Suprapubic skin (tissue), 4 donors: ENCODE measurements at regions not wholly inside any gene's neighbourhood (a gene's known extent, or its start where the extent isn't known, plus 50 kb on each side); places are given as distances from the start of the nearest gene placed in this dataset.
"Not testable (repeated sequence)": the region's sequence is repeated elsewhere in the genome, so short reads cannot be mapped to it uniquely, and the experiment has no call there.

Source experiments
- DNase-seq, 2 donors: peaks; one replicate each; pipeline ENCODE4 v3.0.0-alpha.2; 2019; ENCODE audit warnings: low spot score in 2 of 2
- H3K27ac ChIP-seq: fragments of 200-600 bp; sonication (generic); one replicate; pipeline ENCODE4 v1.5.1; 2019
- H3K27me3 ChIP-seq: fragments of 200-600 bp; sonication (generic); one replicate; pipeline ENCODE4 v1.5.1; 2019
- H3K36me3 ChIP-seq: fragments of 200-600 bp; sonication (generic); one replicate; pipeline ENCODE4 v1.5.1; 2019
- H3K4me1 ChIP-seq: fragments of 200-600 bp; sonication (generic); one replicate; pipeline ENCODE4 v1.5.1; 2019
- H3K4me3 ChIP-seq: fragments of 200-600 bp; sonication (generic); one replicate; pipeline ENCODE4 v1.5.1; 2019; ENCODE audit warnings: mild to moderate bottlenecking
- H3K9me3 ChIP-seq: fragments of 200-600 bp; sonication (generic); one replicate; pipeline ENCODE4 v1.5.1; 2019
- EP300 ChIP-seq: sonication (generic); formaldehyde crosslinking; IDR thresholded peaks from one replicate; pipeline ENCODE4 v1.6.1; 2017; ENCODE audit warnings: antibody characterized with exemption
- POLR2A ChIP-seq, 2 donors: fragments of 450-650 bp; IDR thresholded peaks; one replicate each; pipeline ENCODE4 v1.6.1; 2017; ENCODE audit warnings: antibody characterized with exemption in 2 of 2, mild to moderate bottlenecking in 2 of 2, moderate library complexity in 2 of 2
- POLR2AphosphoS5 ChIP-seq, 3 donors: sonication (generic); formaldehyde crosslinking; IDR thresholded peaks; one replicate each; pipeline ENCODE4 v1.6.1; 2017; ENCODE audit warnings: antibody characterized with exemption in 3 of 3
- WGBS: methylation state at CpG from one replicate; pipeline ENCODE4 v1.1.5; 2018; 5-methylcytosine and 5-hydroxymethylcytosine counted together
- TF ChIP-seq, protein P1 (sequence below), 2 donors: fragments of 200-600 bp in 1 of 2; fragments of 450-650 bp in 1 of 2; sonication (generic) in 1 of 2; IDR thresholded peaks; one replicate each; pipeline ENCODE4 v1.5.1; 2016 to 2019; ENCODE audit warnings: antibody characterized with exemption in 2 of 2, mild to moderate bottlenecking in 1 of 2, moderate library complexity in 1 of 2

DNA sequence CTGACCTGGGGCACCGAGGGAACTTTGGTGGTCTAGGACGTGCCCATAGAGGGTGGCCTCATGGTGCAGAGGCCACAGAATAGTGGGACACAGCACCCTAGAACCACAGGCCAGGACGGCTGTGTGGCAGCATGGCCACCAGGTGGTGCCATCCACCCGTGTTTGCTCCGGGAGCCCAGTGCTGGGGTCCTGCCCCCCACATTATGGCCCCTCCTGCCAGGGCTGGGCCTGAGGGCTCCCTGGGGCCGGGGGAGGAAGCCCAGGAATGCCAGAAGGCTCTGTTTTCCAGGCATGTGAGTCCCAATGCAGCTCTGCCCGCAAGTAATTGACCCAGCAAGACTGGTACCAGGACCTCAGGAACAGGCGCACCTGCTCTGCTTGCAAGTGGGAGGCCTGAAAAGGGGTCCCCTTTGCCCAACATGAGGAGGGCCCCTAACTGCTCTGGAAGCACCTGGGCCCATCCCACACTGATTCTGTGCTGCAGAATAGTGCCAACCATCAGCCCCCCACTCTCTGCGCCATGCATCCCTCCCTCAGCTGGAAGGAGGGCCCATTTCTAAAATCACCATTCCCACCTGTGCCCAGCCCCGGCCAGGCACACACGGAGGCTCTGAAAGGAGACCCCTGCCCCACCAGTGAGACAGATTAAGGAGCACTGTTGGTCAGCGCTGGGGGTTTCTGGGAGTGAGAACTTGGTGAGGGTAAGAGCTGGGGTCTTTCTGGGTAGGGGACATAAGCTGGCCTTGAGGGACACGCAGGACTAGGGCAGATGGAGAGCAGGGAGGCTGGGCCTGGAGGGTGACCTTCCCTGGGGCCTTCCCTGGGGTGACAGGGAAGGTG lies 174.4 kb downstream of the TBC1D2B start:
- not testable (repeated sequence) for H3K27me3 ChIP-seq, H3K4me1 ChIP-seq, H3K4me3 ChIP-seq, H3K9me3 ChIP-seq, H3K27ac ChIP-seq, H3K36me3 ChIP-seq
- TF ChIP-seq, protein P1, sequence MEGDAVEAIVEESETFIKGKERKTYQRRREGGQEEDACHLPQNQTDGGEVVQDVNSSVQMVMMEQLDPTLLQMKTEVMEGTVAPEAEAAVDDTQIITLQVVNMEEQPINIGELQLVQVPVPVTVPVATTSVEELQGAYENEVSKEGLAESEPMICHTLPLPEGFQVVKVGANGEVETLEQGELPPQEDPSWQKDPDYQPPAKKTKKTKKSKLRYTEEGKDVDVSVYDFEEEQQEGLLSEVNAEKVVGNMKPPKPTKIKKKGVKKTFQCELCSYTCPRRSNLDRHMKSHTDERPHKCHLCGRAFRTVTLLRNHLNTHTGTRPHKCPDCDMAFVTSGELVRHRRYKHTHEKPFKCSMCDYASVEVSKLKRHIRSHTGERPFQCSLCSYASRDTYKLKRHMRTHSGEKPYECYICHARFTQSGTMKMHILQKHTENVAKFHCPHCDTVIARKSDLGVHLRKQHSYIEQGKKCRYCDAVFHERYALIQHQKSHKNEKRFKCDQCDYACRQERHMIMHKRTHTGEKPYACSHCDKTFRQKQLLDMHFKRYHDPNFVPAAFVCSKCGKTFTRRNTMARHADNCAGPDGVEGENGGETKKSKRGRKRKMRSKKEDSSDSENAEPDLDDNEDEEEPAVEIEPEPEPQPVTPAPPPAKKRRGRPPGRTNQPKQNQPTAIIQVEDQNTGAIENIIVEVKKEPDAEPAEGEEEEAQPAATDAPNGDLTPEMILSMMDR (IDR thresholded peaks at IDR 0.05) = peak in 1 of 2 donors; percentile 67
- peak; percentile 46 to 72 for DNase-seq
- WGBS = 71% methylated on average over 6 of the region's 13 CpGs

DNA sequence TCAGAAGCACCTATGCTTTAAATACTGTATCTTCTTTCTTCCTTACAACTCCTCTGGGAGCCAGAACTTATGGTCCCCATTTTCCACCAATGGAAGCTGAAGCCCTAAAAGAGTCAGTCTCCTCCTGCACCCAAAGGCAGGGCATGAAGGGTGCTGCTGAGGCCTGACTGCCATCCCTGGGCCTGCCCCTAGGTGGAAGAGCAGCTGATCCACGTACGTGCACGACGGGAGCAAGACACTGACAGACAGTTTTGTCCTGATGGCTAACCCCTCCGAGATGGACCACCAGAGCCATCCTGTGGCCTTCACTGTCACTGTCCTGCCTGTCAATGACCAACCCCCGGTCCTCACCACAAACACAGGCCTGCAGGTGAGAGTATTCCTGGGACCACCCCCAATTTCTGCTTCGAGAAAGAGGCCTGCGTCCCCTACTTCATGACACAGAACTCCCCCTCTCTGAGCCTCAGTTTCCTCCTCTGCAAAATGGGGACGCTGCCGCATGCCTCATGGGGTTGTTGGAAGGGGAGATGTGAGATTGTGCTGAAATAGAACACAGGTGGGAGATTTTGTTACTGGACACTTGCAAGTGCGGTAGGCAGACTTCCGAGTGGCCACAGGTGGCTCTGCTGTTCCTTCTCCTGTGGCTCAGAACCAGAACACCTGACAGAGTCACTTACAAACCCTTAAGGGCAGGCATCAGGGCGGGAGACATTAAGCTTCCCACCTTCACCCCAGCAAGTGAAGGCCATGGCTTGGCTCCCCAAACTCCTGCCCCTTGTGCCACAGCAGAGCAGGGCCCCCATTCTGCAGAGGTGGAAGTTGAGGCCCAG lies 175.4 kb downstream of the TBC1D2B start:
- peak in 1 of 2 donors; percentile 40 for DNase-seq
- H3K4me1 ChIP-seq = no peaks in the 10 kb centered on the region
- no peaks in the 10 kb centered on the region for H3K36me3 ChIP-seq
- TF ChIP-seq POLR2AphosphoS5 (IDR thresholded peaks at IDR 0.05) = no peak
- TF ChIP-seq EP300 = no peak
- TF ChIP-seq POLR2A (IDR thresholded peaks at IDR 0.05) = no peak
- TF ChIP-seq, protein P1 (IDR thresholded peaks at IDR 0.05) = peak in 1 of 2 donors; percentile 7
- 86% methylated on average over 13 of the region's 13 CpGs for WGBS
- H3K4me3 ChIP-seq = no peak overlapping the region
- H3K27ac ChIP-seq = no peak overlapping the region
- H3K9me3 ChIP-seq = no peaks in the 10 kb centered on the region
- H3K27me3 ChIP-seq = no peaks in the 10 kb centered on the region

- Histone ChIP-seq H3K36me3 (no peaks in the 10 kb centered on the region), H3K4me1 (no peaks in the 10 kb centered on the region), H3K4me3 (no peak overlapping the region), H3K27me3 (no peaks in the 10 kb centered on the region), H3K27ac (no peak overlapping the region), H3K9me3 (no peaks in the 10 kb centered on the region)
- DNase-seq = peak in 1 of 2 donors; percentile 45
- TF ChIP-seq POLR2AphosphoS5 (IDR thresholded peaks at IDR 0.05) (no peak), EP300 (no peak), POLR2A (IDR thresholded peaks at IDR 0.05) (no peak)
- TF ChIP-seq, protein P1 (IDR thresholded peaks at IDR 0.05) = no peak
- 90% methylated on average over 6 of the region's 18 CpGs for WGBS
Observed at GRCh38 chr15:77901251-77901881, 176.1 kb downstream of the TBC1D2B start.

GRCh38 chr15:77900331-77900963 lies 177.1 kb downstream of the TBC1D2B start:
- TF ChIP-seq, protein P1 (IDR thresholded peaks at IDR 0.05) = peak; percentile 9 to 52
- not testable (repeated sequence) for H3K27ac ChIP-seq, H3K9me3 ChIP-seq, H3K27me3 ChIP-seq, H3K4me1 ChIP-seq, H3K36me3 ChIP-seq, H3K4me3 ChIP-seq
- DNase-seq = peak in 1 of 2 donors; percentile 49
- WGBS = 78% methylated on average over 19 of the region's 24 CpGs

DNA sequence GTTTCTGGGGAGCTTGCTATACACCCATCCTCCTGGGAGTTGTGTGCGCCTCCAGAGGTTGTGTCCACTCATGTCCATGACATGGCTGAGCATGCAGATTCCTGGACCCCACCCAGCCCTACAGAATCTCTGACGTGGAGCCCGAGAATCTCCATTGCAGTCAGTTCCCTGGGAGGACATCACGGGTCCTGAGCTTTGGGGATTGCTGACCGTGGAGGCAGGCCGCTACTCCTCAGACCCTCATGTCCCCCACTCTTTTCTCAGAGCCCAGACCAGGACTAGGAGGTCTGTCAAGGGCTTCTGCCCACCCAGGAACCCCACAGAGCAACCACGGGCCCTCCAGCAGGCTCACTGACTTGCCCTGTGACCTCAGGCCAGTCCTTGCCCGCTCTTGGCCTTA lies 177.7 kb downstream of the TBC1D2B start:
- DNase-seq, H3K4me3 ChIP-seq, H3K27ac ChIP-seq, H3K4me1 ChIP-seq, H3K9me3 ChIP-seq, H3K27me3 ChIP-seq, H3K36me3 ChIP-seq: not testable (repeated sequence)
- 100% methylated on average over 4 of the region's 8 CpGs for WGBS
